MV-4-11 (cell line): ENCODE measurements at regions not wholly inside any gene's neighbourhood (a gene's known extent, or its start where the extent isn't known, plus 50 kb on each side); places are given as distances from the start of the nearest gene placed in this dataset.
"Not testable (repeated sequence)": the region's sequence is repeated elsewhere in the genome, so short reads cannot be mapped to it uniquely, and the experiment has no call there.

Experiments used
- DNase-seq: peaks from one replicate; lab custom pipeline; 2025; lab: John Stamatoyannopoulos, UW

- DNase-seq = no peak
Measured at GRCh38 chr3:102906818-102907217, 472.0 kb downstream of the ZPLD1 start.

GRCh38 chr3:102909904-102910303 is 475.1 kb downstream of the ZPLD1 start:
- DNase-seq = no peak

GRCh38 chr3:102916532-102916931 is 481.7 kb downstream of the ZPLD1 start:
- DNase-seq = no peak

GRCh38 chr3:102926618-102927017 is 491.8 kb downstream of the ZPLD1 start:
- no peak for DNase-seq

GRCh38 chr3:102933377-102933776 is 498.6 kb downstream of the ZPLD1 start:
- no peak for DNase-seq

GRCh38 chr3:102936511-102937045 is 501.8 kb downstream of the ZPLD1 start:
- DNase-seq = no peak

GRCh38 chr3:102941786-102942185 is 507.0 kb downstream of the ZPLD1 start:
- DNase-seq = no peak

GRCh38 chr3:102946445-102946844 is 511.6 kb downstream of the ZPLD1 start:
- DNase-seq = not testable (repeated sequence)

GRCh38 chr3:102972350-102972749 is 537.5 kb downstream of the ZPLD1 start:
- no peak for DNase-seq

- DNase-seq = no peak
Measured at GRCh38 chr3:102974333-102974732, 539.5 kb downstream of the ZPLD1 start.

- no peak for DNase-seq
Measured at GRCh38 chr3:102979191-102979590, 544.4 kb downstream of the ZPLD1 start.

GRCh38 chr3:102979682-102980354 is 545.0 kb downstream of the ZPLD1 start:
- DNase-seq = no peak

GRCh38 chr3:102980355-102980696 is 545.5 kb downstream of the ZPLD1 start:
- no peak for DNase-seq

GRCh38 chr3:103002425-103003176 is 567.8 kb downstream of the ZPLD1 start:
- peak; percentile 17 for DNase-seq

- no peak for DNase-seq
Measured at GRCh38 chr3:103006526-103007183, 571.8 kb downstream of the ZPLD1 start.

GRCh38 chr3:103009609-103010008 is 574.8 kb downstream of the ZPLD1 start:
- no peak for DNase-seq

- DNase-seq = no peak
Measured at GRCh38 chr3:103025880-103026279, 591.1 kb downstream of the ZPLD1 start.

GRCh38 chr3:103033841-103034240 is 599.0 kb downstream of the ZPLD1 start:
- no peak for DNase-seq

- no peak for DNase-seq
Measured at GRCh38 chr3:103047640-103048039, 612.8 kb downstream of the ZPLD1 start.

- DNase-seq = peak; percentile 88
Measured at GRCh38 chr3:103048068-103048722, 613.4 kb downstream of the ZPLD1 start.

GRCh38 chr3:103052236-103052830 is 617.5 kb downstream of the ZPLD1 start:
- DNase-seq = peak; percentile 74

- DNase-seq = no peak
Measured at GRCh38 chr3:103055021-103055520, 620.3 kb downstream of the ZPLD1 start.
